Activated CD4-positive, alpha-beta T cell treated with anti-CD3 and anti-CD28 coated beads for 36 hours (primary cell): ENCODE measurements at regions not wholly inside any gene's neighbourhood (a gene's known extent, or its start where the extent isn't known, plus 50 kb on each side); places are given as distances from the start of the nearest gene placed in this dataset.

ENCODE experiments used
- ATAC-seq: fragments of 200-7000 bp; cut with Tn5 transposase; one replicate; pipeline ENCODE4 v1.10.0; 2021; ENCODE audit warnings: mild to moderate bottlenecking, moderate library complexity
- CTCF ChIA-PET: fragments of 350-600 bp; sonication (Branson Sonifier 250); formaldehyde crosslinking; loops from one replicate; lab custom pipeline; 2021; ENCODE audit warnings: antibody characterized with exemption; lab: Charles Lee
- POLR2A ChIA-PET: fragments of 350-600 bp; sonication (Branson Sonifier 250); formaldehyde crosslinking; loops from one replicate; lab custom pipeline; 2021; ENCODE audit warnings: antibody characterized with exemption, inconsistent platforms; lab: Charles Lee
- DNase-seq: peaks from one replicate; pipeline ENCODE4 v3.0.0-alpha.2; 2020
- H3K27ac Mint-ChIP-seq: one replicate; pipeline ENCODE4 v1.8.0; 2021; ENCODE audit warnings: mixed read lengths
- H3K27me3 Mint-ChIP-seq: one replicate; pipeline ENCODE4 v1.8.0; 2021; ENCODE audit warnings: mixed read lengths
- H3K36me3 Mint-ChIP-seq: one replicate; pipeline ENCODE4 v1.8.0; 2021; ENCODE audit warnings: low read depth, mixed read lengths
- H3K4me1 Mint-ChIP-seq: one replicate; pipeline ENCODE4 v1.8.0; 2021; ENCODE audit warnings: mixed read lengths
- H3K4me3 Mint-ChIP-seq: one replicate; pipeline ENCODE4 v1.8.0; 2021; ENCODE audit warnings: mild to moderate bottlenecking, moderate library complexity, mixed read lengths
- H3K9me3 Mint-ChIP-seq: one replicate; pipeline ENCODE4 v1.8.0; 2021; ENCODE audit warnings: low read depth, mixed read lengths
- intact Hi-C, 2 experiments: fragments of 100-400 bp; cut with DNase I in 1 of 2; cut with micrococcal nuclease in 1 of 2; formaldehyde crosslinking; loops; one replicate each; pipeline versions ENCODE4 v1.14.2 to v1.15.1; 2022 to 2024; cut with DNase I, micrococcal nuclease

GRCh38 chrX:38746102-38746501 lies 55.2 kb upstream of the MID1IP1 start:
- H3K9me3 Mint-ChIP-seq: no peaks in the 10 kb centered on the region
- H3K36me3 Mint-ChIP-seq: no peaks in the 10 kb centered on the region
- DNase-seq (no peak), ATAC-seq (no peak)
- ChIA-PET POLR2A (no interaction called here), CTCF (no interaction called here)
- H3K27ac Mint-ChIP-seq: no peak overlapping the region
- H3K27me3 Mint-ChIP-seq: no peaks in the 10 kb centered on the region
- no peaks in the 10 kb centered on the region for H3K4me1 Mint-ChIP-seq
- H3K4me3 Mint-ChIP-seq: no peak overlapping the region
- intact Hi-C loops: no loop called here

DNA sequence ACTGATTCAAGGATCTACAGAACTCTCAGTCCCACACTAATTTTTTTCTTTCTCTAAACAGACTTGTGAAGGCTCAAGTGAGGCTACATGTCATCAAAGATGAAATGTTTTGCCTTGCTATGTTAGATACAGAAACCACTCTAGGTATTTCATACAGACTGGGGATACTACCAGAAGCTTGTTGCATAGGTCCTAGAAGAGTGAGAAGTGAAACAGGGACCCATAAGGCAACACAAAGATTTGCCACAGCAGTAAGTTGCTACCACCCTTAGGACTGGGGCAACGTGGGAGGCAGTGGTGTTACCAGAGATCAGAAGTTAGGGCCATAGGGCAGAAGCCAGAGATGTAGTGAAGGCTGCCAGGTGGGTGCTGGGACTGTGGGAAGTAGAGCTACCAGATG lies 50.7 kb upstream of the MID1IP1 start:
- H3K4me1 Mint-ChIP-seq: no peaks in the 10 kb centered on the region
- H3K27me3 Mint-ChIP-seq: no peaks in the 10 kb centered on the region
- ATAC-seq (no peak), DNase-seq (no peak)
- intact Hi-C loops: loop anchor here (5.0 kb wide), 2 partner anchors 88 to 237 kb away; no protein-coding TSS in a partner anchor
- H3K4me3 Mint-ChIP-seq: no peak overlapping the region
- H3K27ac Mint-ChIP-seq: no peak overlapping the region
- H3K36me3 Mint-ChIP-seq: no peaks in the 10 kb centered on the region
- no peaks in the 10 kb centered on the region for H3K9me3 Mint-ChIP-seq
- ChIA-PET CTCF (interaction anchor here (1.0 to 1.5 kb wide), 3 partner anchors 16 to 401 kb away, joined by 3 to 4 read pairs (median 3); no protein-coding TSS in a partner anchor), POLR2A (no interaction called here)
